GM21423 (cell line): ENCODE measurements at regions not wholly inside any gene's neighbourhood (a gene's known extent, or its start where the extent isn't known, plus 50 kb on each side); places are given as distances from the start of the nearest gene placed in this dataset.
A peak's percentile ranks its signal among the peaks of the same experiment; 100 is the strongest.

Source experiments
- ATAC-seq: cut with Tn5 transposase; IDR thresholded peaks from one replicate; pipeline ENCODE4 v1.9.1; 2021; ENCODE audit warnings: mild to moderate bottlenecking, moderate library complexity; ENCODE audit not compliant: unreplicated experiment

GRCh38 chr10:52440612-52441285 is 126.7 kb downstream of the DKK1 start:
- ATAC-seq: no peak

DNA sequence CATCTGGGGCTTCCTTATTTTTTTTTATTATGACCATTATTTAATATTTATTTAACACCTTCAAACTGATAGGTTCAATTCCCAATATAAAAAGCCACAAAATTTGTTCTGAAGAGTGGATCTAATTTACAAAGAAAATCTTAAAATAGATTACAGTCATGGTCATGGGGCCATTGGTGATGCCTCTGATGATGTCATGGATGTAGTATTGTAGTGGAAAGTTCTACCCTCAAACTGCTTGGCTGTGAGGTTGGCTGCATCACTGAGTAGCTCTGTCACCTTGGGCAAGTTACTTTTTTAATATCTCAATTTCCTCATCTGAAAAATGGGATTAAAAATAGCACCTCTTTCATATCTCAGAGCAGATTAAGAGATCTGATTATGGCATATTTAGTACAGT is 128.5 kb downstream of the DKK1 start:
- no peak for ATAC-seq

GRCh38 chr10:52443419-52444388 is 129.6 kb downstream of the DKK1 start:
- no peak for ATAC-seq

DNA sequence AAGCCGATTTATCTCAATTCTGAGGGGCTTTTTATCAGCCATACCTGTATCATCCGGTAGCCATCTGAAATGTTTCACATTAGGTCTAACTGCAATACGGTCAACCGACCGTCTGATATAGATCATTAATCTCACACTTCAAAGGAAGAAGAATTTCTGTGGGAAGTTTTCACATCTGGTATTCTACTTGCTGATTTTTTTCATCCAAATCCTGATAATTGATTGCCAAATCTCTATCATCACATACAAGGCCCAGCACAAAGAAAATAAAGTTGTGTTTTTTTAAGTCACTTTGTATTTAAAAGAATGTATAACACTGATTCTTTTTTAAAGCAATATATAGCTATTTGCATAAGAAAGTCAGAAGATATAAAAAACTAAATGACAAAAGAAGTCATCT is 132.3 kb downstream of the DKK1 start:
- no peak for ATAC-seq

GRCh38 chr10:52447931-52448353 is 133.9 kb downstream of the DKK1 start:
- ATAC-seq: no peak

GRCh38 chr10:52450762-52451291 is 136.7 kb downstream of the DKK1 start:
- no peak for ATAC-seq

DNA sequence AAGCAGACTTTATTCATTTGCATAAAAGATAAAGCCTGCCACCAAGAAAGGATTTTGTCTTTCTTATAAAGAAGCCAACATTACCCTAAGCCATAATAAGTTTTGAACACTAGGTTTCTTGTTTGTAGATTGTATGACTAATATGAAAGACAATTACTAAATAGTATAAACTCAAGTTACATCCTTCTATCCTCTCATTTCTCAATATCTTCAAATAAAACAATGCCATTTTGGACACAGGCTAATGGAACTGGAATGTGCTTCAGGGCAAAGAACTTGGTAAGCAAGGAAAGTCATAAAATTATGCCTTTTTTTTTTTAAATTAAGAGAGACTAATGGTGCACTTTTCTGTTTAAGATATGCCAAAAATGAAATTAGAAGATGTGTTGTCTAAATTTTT is 137.7 kb downstream of the DKK1 start:
- no peak for ATAC-seq

DNA sequence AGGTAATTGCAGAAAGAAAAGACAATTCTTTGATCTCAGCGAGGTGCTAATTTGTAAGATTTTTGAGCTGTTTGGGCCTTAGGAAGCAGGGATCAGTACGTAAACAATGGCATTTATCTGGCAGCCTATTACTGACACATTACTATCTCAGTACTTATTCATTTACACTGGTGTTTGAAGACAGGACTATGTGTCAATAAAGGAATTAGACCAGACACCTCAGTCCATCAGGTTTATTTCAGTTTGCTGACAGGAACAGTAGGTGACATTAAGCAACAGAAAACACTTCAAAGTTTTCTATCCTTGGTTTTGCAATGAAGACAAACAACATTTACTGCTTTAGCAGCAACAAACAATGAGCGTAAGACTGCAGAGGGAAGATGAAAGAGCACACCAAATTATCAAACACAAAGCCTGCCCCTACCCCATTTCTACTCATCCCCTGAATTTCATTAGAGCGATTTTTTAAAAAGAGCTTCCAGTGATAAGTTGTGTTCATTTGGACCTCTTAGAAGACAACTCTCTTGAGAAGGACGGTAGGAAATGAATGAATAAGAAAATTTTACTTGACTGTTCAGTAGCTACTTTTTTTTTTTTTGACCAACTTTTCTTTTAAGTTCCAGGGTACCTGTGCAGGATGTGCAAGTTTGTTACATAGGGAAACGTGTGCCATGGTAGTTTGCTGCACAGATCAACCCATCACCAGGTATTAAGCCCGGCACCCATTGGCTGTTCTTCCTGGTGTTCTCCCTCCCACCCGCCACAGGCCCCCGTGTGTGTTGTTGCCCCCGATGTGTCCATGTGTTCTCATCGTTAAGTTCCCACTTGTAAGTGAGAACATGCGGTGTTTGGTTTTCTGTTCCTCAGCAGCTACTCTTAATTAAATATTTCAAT is 138.8 kb downstream of the DKK1 start:
- ATAC-seq: no peak

DNA sequence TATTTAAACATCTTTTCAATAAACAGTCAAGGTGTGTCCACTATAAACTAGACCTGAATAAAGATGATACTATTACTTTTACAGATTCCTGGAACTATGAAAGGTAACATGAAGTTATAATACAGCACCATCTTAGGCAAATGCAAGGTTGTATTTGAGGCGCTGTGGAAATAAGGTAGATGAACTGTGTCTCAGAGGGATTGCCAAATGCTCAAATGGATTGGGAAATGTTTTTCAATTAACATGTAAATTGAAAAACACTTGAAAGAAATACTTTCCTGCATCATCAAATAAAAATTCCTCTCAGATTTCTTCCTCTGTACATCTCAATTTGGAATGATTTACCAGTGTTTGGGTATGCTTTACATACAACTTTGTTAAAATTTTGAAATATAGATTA is 139.4 kb downstream of the DKK1 start:
- ATAC-seq: no peak

DNA sequence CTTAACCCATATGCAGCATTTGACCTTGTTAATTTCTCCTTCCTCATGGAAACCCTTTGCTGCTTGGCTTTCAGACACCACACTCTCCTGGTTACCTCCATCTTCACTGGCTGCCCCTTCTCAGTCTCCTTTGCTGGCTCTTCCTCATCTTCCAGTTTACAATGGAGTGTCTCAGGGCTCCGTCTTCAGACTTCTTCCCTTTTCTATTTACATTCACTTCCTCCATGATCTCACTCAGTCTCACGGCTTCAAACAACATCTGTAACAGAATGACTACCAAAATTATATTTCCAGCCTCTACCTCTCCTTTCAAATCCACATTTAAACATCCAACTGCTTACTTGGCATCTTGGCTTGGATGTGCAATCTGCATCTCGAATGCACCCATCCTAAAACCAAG is 140.4 kb downstream of the DKK1 start:
- ATAC-seq: no peak

GRCh38 chr10:52455098-52455497 is 141.0 kb downstream of the DKK1 start:
- ATAC-seq: no peak

- ATAC-seq: no peak
Measured at GRCh38 chr10:52459097-52459496, 145.0 kb downstream of the DKK1 start.

DNA sequence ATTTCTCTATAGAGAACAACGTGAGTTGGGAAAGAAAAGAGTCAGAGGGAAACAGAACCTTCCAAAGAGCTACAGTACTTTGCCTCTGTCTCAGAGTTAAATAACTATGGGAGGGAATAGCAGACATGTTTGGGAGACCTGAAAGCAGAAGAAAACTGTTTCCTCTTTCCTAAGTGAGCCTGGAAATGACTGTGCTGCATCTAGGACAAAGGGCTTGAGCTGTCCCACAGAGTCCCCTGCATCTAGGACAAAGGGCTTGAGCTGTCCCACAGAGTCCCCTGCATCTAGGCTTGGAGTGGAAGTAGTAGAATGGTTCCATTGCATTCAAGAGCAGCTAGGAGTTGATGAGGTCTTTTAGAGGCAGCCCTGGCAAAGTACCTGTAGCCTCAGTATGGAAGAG is 149.7 kb downstream of the DKK1 start:
- no peak for ATAC-seq

- ATAC-seq: no peak
Measured at GRCh38 chr10:52464368-52465124, 150.5 kb downstream of the DKK1 start.

DNA sequence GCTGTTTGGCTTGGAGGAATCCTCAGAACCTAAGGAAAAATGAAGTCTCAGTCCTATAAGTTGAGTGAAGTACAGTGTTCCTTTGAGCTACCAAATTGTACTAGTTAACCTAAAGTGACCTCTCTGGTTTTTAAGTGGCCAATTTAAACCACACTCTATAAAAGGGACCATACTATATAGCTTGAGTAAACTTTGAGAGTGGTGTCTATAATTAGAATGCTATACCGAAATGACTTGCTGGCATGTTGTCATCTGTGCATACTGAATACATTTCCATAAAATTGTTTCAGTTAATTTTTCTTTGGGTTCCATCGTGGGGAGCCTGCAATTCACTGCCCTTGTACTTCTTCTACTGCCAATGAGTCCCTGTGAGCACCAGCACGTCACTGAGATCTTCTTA is 151.1 kb downstream of the DKK1 start:
- no peak for ATAC-seq

DNA sequence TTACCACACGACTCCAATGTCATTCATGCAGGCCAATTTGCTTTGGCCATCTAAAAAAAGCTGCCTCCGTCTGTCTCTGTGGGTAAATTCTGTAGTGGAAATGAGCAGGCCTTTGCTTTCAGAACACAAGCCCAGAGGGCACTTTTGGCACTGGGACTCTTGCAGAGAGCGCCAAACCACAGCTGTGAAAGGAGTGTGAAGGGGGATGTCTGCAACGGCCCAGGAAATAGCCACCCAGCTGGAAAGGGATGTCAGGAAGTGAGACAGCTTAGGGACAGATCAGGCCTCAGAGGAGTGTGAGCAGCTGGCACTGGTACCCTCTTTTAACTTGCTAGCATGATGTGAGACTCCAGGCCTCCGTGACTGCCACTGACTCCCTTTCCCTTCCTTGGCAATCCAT is 152.4 kb downstream of the DKK1 start:
- peak; percentile 48 for ATAC-seq

DNA sequence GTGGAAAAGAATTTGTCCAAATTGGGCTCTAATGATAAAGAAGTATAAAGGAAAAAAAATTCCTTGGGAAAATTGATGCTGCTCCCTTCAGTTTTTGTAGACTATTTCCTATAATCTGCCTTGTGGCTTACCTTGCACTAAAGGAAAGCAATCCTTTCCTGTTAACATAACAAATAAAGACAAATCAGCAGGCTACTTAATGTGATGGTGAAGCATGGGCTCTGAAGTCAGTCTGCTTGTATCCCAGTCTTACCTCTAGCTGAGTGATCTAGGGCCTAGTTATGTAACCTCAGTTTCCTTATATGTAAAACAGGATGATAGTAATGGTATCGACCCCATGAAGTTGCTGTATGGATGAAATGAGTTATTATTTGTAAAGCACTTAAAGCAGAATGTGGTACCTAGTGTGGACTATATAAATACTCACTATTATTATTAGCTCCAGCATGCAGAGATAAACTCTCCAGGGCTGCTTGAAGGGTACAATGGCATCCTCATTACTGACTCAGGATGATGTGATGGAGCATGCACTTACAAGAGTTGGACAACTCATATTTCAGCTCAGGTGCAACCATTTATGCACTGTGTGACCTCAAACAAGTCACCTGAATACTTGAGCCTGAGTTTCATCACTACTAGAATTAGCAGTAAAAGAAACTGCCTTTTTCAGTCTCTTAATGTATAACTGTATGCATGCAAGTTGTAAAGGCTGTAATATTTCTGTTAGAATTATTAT is 156.1 kb downstream of the DKK1 start:
- ATAC-seq: no peak

- ATAC-seq: no peak
Measured at GRCh38 chr10:52472406-52473146, 158.5 kb downstream of the DKK1 start.

DNA sequence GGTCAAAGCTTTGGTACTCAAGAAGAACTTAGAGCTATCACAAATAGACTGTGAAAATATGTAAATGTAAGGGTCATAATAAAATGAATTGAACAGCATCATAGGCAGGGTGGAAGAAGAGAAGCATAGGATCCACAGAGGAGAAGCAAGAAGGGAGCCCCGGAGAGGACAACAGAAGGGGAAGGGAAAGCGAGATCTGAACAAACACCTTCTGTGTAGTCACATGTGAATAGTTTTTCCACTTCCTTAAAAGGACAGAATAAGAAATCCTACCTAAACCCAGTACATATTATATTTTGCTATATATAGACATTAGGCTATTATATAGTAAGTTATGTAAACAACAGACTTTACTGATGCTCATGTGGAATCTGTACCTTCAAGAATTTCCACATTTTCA is 160.2 kb downstream of the DKK1 start:
- no peak for ATAC-seq
